GM21367 (cell line): ENCODE measurements at regions not wholly inside any gene's neighbourhood (a gene's known extent, or its start where the extent isn't known, plus 50 kb on each side); places are given as distances from the start of the nearest gene placed in this dataset.

ENCODE experiments used
- ATAC-seq: cut with Tn5 transposase; IDR thresholded peaks from one replicate; pipeline ENCODE4 v1.9.1; 2021; ENCODE audit not compliant: unreplicated experiment

DNA sequence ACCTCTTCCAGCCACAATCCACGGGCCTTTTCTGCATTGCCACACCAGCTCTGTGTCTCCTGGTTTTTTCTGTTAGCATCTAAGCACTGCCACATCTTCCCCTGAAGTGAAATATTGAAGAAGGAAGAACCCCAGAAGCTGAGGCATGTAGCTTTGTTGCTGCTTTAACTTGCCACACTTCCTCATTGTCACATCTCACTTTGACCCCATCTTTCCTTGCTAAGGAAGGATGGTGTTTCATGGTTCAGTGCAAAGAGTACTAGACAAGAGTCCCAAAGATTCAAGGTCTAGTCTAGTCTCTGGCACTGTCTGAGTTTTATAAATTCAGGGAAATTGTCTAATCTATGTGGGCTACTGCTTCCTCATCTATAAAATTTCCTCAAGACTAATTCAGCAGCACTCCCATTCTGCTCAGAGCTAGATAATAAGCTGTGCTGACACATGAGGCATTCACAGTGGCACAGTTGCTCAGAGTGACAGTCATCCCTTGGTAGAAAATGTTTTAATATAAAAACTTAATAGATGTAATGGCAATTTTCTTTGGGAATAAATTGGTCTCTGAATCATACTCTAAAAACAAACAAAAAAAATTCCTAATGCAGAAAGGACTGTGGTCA, 483.0 kb upstream of the ID2 start:
- no peak for ATAC-seq

GRCh38 chr2:8202132-8202531, 479.7 kb upstream of the ID2 start:
- ATAC-seq = peak; percentile 79

DNA sequence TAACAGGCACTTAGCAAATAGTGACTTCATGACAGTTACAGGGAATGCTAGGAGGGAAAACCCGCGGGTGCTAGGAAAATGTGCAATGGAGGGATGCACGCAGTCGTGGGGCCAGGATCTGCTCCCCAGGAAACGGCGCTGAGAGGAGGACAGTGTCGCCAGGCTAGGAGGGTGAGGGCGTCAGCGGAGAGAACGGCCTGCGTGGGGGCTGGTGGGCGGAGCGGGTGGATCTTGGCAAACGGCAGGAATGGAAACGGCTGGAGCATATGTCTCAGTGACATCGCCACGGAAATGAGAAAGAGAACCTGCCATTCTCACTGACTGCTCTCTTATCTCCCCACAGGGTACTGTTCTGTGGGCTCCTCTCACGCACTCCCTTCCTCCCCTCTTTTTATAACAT, 478.5 kb upstream of the ID2 start:
- ATAC-seq = no peak

- ATAC-seq = no peak
These were observed 477.1 kb upstream of the ID2 start for GRCh38 chr2:8204711-8205110.

DNA sequence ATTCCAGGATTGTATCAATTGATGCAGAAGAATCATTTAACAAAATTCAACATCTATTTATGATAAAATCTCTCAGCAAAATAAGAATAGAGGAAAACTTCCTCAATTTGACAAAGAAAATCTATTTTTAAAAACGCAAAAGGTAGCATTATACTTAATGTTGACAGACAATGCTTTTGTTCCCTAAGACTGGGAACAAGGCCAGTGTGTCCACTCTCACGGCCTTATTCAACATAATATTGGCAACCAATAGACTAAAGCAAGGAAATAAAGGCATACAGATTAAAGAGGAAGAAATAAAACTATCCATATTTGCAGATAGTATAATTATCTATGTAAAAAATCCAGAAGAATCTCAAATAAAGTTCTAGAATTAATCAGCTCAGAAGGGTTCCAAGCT, 472.4 kb upstream of the ID2 start:
- ATAC-seq = no peak

GRCh38 chr2:8211384-8211783, 470.5 kb upstream of the ID2 start:
- no peak for ATAC-seq

GRCh38 chr2:8212239-8212638, 469.6 kb upstream of the ID2 start:
- ATAC-seq = no peak

DNA sequence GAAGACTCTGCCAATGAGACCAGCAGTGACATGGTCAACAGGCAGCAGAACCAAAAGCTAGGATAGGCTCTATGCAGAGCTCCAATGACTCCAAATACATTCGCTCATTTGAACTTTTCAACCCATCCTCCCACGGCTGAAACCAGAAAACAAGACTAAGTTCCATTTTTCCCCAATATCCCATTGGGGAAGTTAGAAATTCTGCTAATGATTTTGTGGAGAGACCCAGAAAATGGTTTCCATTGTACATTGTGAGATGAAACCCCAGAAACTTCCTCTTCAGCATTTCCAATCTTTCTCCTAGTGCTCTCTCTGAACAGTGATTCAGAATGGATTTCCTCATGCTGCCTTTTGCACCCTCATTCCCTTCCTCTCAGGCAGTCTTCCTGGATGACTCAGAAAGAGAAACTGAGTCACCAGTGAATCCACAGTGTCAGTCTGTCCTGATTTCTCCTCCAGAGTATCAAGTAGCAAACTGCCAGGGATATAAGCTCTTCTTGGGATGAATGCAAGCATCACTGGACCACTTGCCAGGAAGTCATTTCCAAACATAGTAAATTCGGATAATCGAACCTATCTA, 467.7 kb upstream of the ID2 start:
- ATAC-seq = no peak

DNA sequence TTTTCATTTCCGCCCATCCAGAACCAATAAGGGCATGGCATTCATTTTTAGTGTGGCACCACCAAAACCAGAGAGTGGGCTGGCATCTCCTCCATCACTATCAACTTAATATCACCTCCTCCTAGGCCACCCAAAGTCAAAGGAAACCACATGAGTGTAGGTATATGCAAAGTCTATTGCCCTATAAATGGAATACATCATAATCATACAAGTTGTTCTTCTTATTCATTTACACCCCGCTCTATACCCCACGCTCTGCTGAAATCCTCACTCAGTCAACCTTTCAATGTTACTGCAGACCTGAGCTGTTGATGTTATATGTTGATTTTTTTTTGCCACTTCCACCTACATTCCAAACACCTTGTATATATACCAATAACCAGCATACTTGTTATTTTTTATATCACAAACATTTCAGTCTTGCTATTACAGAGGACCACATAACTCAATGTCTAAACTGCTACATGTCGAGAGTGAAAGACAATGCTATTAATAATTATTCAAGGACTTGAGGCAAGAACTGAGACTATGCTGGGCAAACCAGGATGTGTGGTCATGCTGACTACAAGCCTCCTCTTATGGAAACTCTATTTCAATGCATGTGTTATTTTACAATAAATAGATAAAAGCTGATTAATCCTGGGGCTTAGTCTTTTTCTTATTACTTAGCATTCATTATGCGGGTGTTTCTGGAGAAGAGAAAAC, 466.5 kb upstream of the ID2 start:
- peak; percentile 77 for ATAC-seq

GRCh38 chr2:8215982-8216381, 465.9 kb upstream of the ID2 start:
- no peak for ATAC-seq

GRCh38 chr2:8216397-8216796, 465.5 kb upstream of the ID2 start:
- ATAC-seq = no peak

- no peak for ATAC-seq
These were observed 464.3 kb upstream of the ID2 start for GRCh38 chr2:8217468-8218030.

- ATAC-seq = no peak
These were observed 462.8 kb upstream of the ID2 start for GRCh38 chr2:8219096-8219495.

DNA sequence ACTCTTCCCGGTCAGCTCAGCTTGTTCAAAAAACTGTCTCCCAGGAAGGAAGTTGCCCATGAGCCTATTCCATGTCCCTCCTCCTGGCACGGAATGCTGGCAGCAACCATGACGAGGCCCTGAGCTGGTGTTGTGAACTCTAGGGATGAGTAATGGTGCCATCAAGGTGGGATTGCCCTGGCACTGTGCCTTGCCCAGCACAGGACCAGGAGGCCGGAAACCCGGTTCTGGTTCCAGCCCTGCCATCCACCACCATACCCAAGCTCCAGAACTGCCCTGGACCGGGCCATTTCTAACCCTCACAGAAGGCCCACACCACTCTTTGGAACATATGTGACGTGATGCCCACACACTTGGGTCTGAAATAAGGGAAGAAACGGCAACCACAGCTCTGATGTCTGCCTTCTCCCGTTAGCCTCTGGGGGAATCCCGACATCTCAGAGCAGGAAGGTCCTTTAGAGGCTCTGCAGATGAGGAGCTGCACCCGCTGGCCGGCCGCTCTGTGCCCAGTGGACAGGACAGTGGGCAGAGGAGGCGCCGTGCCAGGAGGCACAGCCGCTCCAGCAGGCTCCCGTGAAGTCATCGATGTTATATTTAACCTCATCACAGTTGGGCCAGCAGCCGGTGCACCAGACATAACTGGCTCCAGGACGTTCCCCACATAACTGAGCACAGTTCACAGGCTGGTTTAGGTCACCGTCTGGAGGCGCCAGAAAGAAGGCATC, 462.1 kb upstream of the ID2 start:
- no peak for ATAC-seq

DNA sequence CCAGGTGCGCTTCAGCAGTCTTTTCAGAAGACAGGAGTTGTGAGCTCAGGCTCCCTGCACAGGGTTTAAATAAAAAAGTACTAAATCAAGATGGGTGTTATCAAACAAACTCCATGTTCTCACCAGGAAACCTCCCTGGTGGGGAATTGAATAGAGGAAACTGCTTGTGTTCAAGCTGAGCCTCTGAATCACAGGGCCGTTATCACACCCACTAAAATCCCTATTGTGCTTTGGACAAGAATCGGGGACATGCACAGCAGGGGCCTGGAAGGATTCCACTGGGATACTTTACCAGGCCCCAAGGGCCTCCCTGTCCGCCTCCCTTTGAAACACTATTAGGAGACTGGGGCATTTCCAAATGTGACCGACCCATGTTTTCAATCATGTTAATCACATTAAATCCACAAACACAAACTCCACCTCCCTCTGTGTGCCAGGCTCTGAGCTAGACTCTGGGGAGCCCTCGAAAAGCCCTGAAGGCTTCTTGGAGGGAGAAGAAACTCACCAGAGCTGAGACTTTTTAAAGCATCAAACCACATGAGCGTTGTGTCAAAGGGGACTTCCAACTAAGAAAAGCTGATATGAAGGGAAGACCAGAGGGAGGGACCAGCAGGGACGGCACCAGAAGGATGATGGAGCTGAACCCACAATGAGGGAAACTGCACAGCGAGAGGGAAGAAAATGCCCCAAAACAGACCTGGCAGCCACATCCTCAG, 458.7 kb upstream of the ID2 start:
- no peak for ATAC-seq

DNA sequence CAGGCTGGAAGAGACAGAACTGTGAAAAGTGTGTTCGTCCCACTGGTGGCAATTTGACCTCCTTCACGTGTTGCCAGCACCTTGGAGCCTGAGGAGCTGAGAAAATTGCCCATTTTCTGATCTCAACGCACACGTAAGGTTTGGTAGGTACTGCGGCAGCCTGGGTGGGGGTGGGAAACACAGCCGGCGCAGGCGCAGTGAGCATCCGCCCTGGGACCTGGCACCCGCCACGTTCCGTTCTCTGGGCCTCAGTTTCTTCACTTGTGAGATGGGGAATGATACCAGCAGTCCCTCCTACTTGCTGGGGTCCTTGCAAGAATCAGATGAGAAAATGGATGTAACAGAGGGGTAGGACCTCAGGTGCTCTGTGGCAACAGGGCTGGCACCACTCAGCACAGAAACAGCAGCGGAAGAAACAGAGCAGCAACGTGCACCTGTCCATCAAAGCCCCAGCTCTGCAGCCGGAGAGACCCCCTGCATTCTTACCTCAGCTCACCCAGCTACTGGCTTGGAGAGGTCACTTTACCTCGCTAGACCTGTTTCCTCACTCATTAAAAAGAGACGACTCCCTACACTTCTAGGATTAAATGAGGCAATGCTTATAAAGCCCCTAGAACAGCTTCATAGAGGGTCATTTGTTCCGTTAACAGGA, 458.0 kb upstream of the ID2 start:
- ATAC-seq = no peak

- ATAC-seq = no peak
These were observed 457.3 kb upstream of the ID2 start for GRCh38 chr2:8224347-8225190.

DNA sequence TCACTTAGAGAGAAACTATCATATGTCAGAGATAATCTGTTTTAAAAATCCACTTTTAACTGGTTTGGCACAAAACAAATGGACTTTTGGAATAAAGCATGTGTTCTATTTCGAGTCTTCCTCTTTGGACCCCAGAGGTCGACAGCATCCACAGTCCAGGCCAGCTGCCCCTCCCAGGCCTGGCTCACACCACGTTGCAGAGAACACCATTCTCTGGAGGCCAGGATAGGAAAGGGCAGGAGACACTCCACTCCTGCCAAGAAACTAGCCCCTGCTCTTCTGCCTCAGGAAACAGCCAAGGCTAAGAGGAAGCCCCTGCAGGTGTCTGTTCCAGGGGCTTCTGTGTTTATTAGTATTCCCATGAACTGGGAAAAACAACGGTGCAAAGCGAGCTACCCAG, 456.6 kb upstream of the ID2 start:
- ATAC-seq = no peak

DNA sequence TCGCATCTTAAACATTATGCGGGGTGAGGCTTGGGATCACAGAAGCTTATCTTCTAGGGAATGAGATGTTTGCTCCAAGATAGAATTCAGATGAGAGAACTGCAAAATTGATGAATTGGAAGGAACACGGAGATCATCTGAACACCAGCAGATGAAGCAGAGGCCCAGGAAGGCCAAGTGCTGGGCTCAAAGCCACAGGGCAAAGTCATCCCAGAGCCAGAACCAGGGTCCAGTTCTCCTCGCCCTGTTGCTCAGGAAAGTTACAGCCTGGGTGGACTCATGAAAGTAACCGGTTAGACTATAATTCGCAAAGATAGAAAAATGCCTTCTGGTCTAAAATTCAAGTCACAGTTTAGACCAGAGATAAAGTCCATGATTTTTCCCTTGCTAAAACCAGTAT, 456.1 kb upstream of the ID2 start:
- no peak for ATAC-seq

- ATAC-seq = peak; percentile 90
These were observed 452.3 kb upstream of the ID2 start for GRCh38 chr2:8229546-8229986.
